ENCODE measurements at regions not wholly inside any gene's neighbourhood (a gene's known extent, or its start where the extent isn't known, plus 50 kb on each side); places are given as distances from the start of the nearest gene placed in this dataset.
"Not testable (repeated sequence)": the region's sequence is repeated elsewhere in the genome, so short reads cannot be mapped to it uniquely, and the experiment has no call there.

- TF ChIP-seq PYGO2 (tag; IDR thresholded peaks at IDR 0.05) (no peak), ZNF133 (CRISPR knock-in tag; IDR thresholded peaks at IDR 0.05) (no peak), CBX3 (IDR thresholded peaks at IDR 0.05; ENCODE audit: borderline replicate concordance in 1 of 2, low read length in 2 of 2) (no peak), MEF2A (IDR thresholded peaks at IDR 0.05; ENCODE audit: control insufficient read depth, low read depth, low read length) (no peak), ELF1 (tag; IDR thresholded peaks at IDR 0.05) (no peak)
Measured at GRCh38 chr10:123229927-123230630, 75.9 kb downstream of the BUB3 start (continued).

GRCh38 chr10:123232879-123233278 lies 78.7 kb downstream of the BUB3 start:
- not testable (repeated sequence) for BruUV-seq (replicated peaks); H3K79me2 ChIP-seq (ENCODE audit: control insufficient read depth, insufficient read depth, low read length)

More at GRCh38 chr10:123232879-123233278, 78.7 kb downstream of the BUB3 start:
- H3K9me1 ChIP-seq (ENCODE audit: control insufficient read depth, insufficient read depth, low read length); H3K4me3 ChIP-seq; H3K36me3 ChIP-seq (ENCODE audit: control insufficient read depth, insufficient read depth, low read length); H4K20me1 ChIP-seq (replicated peaks; ENCODE audit: control insufficient read depth, insufficient read depth, low read length); H3K4me2 ChIP-seq (ENCODE audit: insufficient read depth, low read length); in situ Hi-C loops (cut with MboI); CTCF ChIA-PET (ENCODE audit: low intra/inter-chr PET ratio); ATAC-seq; FAIRE-seq; H3K9ac ChIP-seq (ENCODE audit: insufficient read depth in 1 of 2, low read depth in 2 of 2, low read length in 2 of 2); DNase-seq (ENCODE audit: extremely low read depth in 1 of 4, low spot score in 3 of 4); intact Hi-C loops (cut with micrococcal nuclease); H3K4me1 ChIP-seq (replicated peaks in 1 of 2; ENCODE audit: control insufficient read depth in 2 of 2, insufficient read depth in 2 of 2, low read length in 2 of 2); H2AFZ ChIP-seq (ENCODE audit: low read depth, low read length); H3K27ac ChIP-seq (ENCODE audit: extremely low read depth, low read depth, low read length); H3K27me3 ChIP-seq (ENCODE audit: control insufficient read depth in 2 of 2, insufficient read depth in 2 of 2, low read length in 2 of 2); H3K9me3 ChIP-seq (replicated peaks; ENCODE audit: control insufficient read depth, insufficient read depth, low read depth, low read length); POLR2A ChIA-PET: not testable (repeated sequence)
- 0% methylated on average over 1 of the region's 1 CpG for WGBS (ENCODE audit: insufficient coverage, low coverage, missing lambda C conversion rate)
